OCI-M2 (cell line): ENCODE measurements at regions not wholly inside any gene's neighbourhood (a gene's known extent, or its start where the extent isn't known, plus 50 kb on each side); places are given as distances from the start of the nearest gene placed in this dataset.
"Not testable (repeated sequence)": the region's sequence is repeated elsewhere in the genome, so short reads cannot be mapped to it uniquely, and the experiment has no call there.

Source experiments
- DNase-seq: peaks from one replicate; lab custom pipeline; 2025; ENCODE audit not compliant: unreplicated experiment; lab: John Stamatoyannopoulos, UW

DNA sequence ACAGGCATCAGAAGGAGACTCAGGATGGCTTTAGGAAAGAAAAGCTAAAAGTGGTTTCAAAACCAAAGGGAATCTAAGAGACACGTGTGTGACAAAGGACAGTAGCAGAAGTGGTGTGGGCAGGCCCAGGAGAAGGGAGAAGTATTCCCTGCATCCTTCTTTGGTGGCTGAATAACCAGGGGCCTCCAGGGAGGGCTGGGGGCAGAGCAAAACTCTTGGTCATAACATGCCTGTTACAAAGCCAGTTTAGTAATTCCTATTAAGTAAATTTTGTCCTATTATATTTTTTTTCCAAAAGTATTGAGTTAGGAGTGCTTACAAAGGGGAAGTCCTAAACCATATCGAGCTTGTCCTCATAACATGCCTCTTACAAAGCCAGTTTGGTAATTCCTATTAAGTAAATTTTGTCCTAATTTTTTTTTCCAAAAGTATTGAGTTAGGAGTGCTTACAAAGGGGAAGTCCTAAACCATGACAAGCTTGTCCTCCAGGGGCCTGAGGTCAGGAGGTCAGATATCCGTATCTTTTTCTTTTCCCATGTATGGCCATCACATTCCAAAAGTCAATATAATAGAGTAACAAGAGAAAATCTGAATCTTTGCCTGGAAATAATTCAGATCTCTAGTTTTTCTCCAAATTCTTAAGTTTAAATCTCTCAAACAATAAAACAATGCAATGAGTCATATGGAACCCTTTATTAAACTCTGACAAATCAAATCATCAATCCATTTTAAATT lies 509.2 kb downstream of the LTN1 start:
- DNase-seq = no peak

DNA sequence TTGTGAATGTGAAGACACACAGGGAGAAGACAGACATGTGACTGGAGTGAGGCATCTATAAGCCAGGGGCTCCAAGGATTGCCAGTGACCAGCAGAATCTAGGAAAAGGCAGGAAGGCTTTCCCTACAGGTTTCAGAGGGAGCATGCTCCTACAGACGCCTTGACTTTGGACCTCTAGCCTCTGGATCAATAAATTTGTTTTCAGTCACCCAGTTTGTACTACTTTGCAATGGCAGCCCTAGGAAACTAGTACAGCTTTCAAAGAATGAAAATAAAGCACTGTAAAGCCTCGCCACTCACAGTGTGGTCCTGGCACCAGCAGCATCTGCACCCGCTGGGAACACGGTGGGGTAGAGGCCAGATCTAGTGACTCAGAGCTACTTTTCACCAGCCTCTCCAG lies 510.0 kb downstream of the LTN1 start:
- no peak for DNase-seq

DNA sequence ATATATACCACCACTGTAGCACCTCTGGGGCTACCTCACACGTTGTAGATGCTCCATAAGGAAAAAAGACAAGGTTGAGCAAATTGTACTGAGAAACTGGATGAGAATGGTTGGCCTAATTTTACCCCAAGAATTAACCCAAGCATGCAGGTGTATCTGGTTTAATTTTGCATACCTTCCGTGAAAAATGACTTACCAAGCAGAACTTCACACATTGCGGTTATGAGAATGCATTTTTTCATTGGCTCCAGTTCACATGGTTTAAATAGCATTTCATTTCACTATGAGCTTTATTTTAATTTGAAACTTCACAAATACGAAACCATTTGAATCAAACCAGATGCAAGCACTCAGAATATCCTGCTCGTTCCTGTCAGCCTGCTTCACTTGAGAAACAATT lies 512.2 kb downstream of the LTN1 start:
- DNase-seq = no peak

- no peak for DNase-seq
These were observed 519.0 kb downstream of the LTN1 start for GRCh38 chr21:28473530-28474220.

- DNase-seq = not testable (repeated sequence)
These were observed 520.1 kb downstream of the LTN1 start for GRCh38 chr21:28472543-28472942.

DNA sequence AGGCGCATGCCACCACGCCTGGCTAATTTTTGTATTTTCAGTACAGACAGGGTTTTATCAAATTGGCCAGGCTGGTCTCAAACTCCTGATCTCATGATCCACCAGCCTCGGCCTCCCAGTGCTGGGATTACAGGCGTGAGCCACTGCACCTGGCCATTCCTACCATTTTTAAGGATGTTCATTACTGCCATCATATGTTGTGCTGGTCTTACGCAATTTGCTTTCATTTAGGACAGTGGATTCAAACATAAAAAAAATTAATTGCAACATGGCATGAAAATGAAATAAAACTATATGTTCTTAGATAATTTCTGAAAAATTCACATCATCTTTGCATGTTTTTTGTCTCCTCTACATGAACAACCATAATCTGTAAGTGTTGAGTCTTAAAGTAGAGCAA lies 527.7 kb downstream of the LTN1 start:
- DNase-seq = no peak

- no peak for DNase-seq
These were observed 528.6 kb downstream of the LTN1 start for GRCh38 chr21:28464095-28464494.

GRCh38 chr21:28459193-28459592 lies 533.5 kb downstream of the LTN1 start:
- no peak for DNase-seq

GRCh38 chr21:28458446-28458845 lies 534.2 kb downstream of the LTN1 start:
- no peak for DNase-seq

GRCh38 chr21:28455253-28455600 lies 537.5 kb downstream of the LTN1 start:
- DNase-seq = no peak

DNA sequence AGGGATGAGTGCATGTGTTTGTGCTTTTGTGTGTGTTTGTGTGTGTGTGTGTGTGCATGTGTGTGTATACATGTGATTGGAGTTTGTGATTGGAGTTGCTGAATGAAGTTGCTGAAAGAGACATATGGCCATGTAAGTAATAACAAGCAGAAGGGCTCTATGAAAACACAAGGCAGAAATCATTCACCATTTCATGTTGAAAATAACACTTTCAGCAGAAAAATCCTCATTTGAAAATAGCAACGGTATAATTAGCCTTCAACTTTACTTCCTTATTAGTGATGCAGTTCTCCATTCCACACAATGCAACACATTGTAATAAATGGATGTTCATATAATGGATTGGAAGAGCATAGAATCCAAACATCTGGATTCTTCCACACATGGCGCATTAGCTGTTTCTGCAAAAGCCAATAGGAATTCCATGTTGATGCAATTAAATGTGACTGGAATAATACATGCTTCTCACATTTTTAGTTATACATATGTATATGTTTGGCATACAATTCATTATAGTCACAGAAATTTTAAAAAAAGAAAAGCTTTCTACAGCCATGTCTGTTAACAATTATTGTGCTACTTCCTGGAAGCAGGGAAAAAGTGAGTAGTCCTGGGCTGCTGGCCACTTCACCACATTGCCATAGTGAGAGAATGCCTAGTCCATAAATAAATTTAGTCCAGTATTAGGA lies 538.0 kb downstream of the LTN1 start:
- no peak for DNase-seq

- DNase-seq = no peak
These were observed 545.2 kb downstream of the LTN1 start for GRCh38 chr21:28447462-28447861.

DNA sequence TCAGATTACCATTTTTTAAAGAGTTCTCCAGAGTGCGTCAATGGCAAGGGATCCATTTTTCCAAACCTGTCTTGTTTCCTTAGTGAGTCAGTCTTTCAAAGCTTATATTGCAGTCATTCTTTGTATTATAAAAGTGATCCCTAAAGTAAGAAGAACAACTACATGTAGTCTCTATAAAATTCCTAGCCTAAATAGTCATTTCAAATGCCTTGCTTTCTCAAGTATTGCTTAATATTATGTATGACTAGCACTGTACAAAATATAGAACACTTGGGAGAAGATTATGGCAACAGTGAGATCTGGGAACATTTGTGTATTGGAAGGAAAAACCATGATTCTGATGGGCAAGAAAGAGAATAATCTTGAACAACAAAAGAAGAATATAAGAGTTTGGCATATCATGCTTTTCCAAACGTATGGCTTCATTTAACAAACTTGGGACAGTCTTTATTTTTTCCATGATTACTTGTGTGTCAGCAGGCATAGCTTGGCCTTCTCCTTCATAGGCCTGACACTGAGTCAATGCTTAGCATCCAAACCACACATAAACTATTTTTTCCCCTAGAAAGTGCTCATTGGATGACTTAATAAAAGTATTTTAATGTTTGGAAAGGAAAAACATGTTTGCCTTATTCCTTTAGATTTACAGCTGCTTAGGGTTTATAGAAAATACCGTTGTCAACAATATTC lies 547.4 kb downstream of the LTN1 start:
- DNase-seq = no peak

DNA sequence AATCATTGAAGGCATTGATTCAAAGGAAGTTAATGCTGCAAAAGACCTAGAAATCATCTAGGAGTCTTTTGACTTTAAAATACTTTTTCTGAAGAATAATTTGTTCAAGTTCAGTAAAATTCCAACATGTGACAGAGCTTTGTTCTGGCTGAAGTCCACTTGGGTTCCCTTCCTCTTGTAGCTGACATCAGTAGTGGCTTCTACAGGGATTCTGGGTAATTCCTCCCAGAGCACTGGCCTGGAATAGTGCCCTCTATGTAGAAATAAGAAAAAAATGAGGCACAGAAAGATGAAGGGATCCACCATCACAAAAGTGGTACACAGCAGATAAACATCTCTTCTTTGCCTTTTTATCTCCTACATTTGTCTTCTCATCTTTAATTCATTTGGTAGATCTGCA lies 548.1 kb downstream of the LTN1 start:
- no peak for DNase-seq

- no peak for DNase-seq
These were observed 548.6 kb downstream of the LTN1 start for GRCh38 chr21:28444111-28444510.

DNA sequence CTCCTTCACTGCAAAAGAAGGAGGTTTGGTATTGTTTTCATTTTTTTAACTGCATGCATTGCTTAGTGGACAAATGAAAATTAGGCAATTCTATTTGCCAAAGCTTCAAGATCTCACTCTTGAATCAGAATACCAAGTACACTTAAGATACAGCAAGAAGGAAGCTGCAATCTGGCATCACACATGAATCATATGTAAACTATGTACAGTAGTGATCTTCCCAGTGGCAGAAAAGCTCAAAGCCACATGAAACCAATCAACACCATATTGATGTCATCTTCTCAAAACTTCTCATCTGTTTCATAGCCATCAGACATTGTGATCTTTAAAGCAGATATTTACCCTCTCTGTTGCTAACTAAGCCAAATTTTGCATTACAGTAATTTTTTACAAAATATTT lies 550.1 kb downstream of the LTN1 start:
- no peak for DNase-seq

GRCh38 chr21:28442085-28442484 lies 550.6 kb downstream of the LTN1 start:
- DNase-seq = no peak

DNA sequence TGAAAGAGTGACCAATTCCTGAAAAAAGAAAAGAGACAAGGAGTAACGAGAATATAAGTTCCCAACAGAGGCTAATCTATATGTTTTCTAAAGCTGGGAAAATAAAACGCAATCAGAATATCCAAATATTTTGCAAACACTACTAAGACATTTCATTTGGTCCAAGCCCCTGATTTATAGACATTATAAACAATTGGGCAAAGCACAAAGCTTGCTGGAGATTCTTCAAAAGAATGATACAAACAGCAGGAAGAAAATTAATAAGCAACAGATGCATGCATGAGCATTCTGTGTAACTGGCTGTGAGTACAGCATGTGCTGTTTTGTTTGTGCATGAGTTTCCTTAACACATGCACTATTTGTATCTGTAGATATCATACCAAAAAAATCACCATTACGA lies 552.9 kb downstream of the LTN1 start:
- no peak for DNase-seq

DNA sequence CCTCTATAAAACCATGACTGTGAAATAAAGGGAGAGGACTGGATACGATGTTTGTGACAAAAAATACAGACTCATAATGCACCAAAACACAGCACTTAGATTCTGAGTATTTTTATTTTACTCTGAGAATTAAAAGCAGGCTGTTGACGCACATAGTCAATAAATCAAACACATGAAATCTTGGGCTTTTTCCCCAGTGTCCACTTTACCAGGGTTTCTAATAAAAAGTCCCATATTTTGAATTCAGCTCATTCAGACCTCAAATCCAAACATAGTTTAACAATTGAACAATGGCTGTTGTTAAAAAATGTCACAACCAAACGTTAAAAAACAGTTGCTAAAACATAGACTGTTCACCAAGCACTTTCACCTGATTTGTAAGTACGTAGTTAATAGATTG lies 553.4 kb downstream of the LTN1 start:
- no peak for DNase-seq

- DNase-seq = no peak
These were observed 555.6 kb downstream of the LTN1 start for GRCh38 chr21:28437061-28437460.

GRCh38 chr21:28436286-28436932 lies 556.3 kb downstream of the LTN1 start:
- DNase-seq = no peak
